KOPT-K1 (cell line): ENCODE measurements at regions not wholly inside any gene's neighbourhood (a gene's known extent, or its start where the extent isn't known, plus 50 kb on each side); places are given as distances from the start of the nearest gene placed in this dataset.

Experiments used
- H3K27ac ChIP-seq: fragments of 200-600 bp; sonication (generic); 2 replicates; pipeline ENCODE4 v1.5.1; 2016; ENCODE audit warnings: antibody characterized with exemption, mild to moderate bottlenecking, low read depth, low read length; ENCODE audit not compliant: poor library complexity, severe bottlenecking
- H3K36me3 ChIP-seq: fragments of 200-600 bp; sonication (generic); 2 replicates; pipeline ENCODE4 v1.5.1; 2017; ENCODE audit warnings: antibody characterized with exemption, mild to moderate bottlenecking, low read length, moderate library complexity; ENCODE audit not compliant: insufficient read depth
- H3K9me3 ChIP-seq: fragments of 200-600 bp; sonication (generic); 2 replicates; pipeline ENCODE4 v1.5.1; 2017; ENCODE audit warnings: antibody characterized with exemption, low read length, mild to moderate bottlenecking; ENCODE audit not compliant: insufficient read depth, poor library complexity, severe bottlenecking

DNA sequence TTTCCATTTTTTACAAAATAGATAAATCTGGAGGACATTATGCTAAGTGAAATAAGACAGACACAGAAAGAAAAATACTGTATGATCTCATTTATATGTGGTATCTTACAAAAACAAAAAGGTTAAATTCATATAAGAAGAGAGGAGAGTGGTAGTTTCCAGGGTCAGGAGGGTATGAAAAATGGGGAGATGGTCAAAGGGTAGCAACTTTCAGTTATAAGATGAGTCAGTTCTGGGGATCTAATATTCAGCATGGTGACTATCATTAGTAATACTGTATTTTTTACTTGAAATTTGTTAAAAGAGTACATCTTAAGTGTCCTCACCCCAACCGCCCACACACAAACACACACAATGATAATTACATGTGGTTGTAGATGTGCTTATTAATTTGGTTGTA is 1250.1 kb downstream of the SORCS1 start:
- Histone ChIP-seq H3K36me3 (no peaks in the 10 kb centered on the region), H3K9me3 (no peaks in the 10 kb centered on the region)

GRCh38 chr10:105908701-105909100 is 1255.8 kb downstream of the SORCS1 start:
- H3K27ac ChIP-seq: no peak overlapping the region
- no peaks in the 10 kb centered on the region for H3K36me3 ChIP-seq

More for the DNA sequence above, 1250.1 kb downstream of the SORCS1 start:
- no peak overlapping the region for H3K27ac ChIP-seq

GRCh38 chr10:105885495-105885894 is 1244.4 kb downstream of the SORCS3 start:
- no peaks in the 10 kb centered on the region for H3K36me3 ChIP-seq
- H3K9me3 ChIP-seq: no peaks in the 10 kb centered on the region

More at GRCh38 chr10:105908701-105909100, 1255.8 kb downstream of the SORCS1 start:
- no peaks in the 10 kb centered on the region for H3K9me3 ChIP-seq

DNA sequence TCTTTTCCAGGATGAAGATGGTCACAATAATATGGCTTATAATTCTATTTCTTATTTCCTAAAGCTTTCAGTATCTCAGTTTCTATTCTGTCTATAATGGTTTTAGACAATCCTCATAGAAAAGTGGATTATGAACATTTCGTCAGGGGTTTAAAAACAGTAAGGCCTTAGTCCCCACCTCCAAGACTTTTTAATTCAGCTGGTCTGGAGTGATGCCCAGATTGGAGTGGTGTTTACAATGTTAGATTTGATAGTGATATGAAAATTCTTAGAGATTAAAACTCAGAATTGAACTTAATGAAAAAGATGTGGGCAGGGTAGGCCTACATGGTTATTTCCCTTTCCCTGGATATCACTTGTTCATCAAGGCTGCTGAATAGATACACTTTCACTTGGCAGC is 1238.3 kb downstream of the SORCS3 start:
- Histone ChIP-seq H3K36me3 (no peaks in the 10 kb centered on the region), H3K9me3 (no peaks in the 10 kb centered on the region), H3K27ac (no peak overlapping the region)

More at GRCh38 chr10:105885495-105885894, 1244.4 kb downstream of the SORCS3 start:
- H3K27ac ChIP-seq: no peak overlapping the region

- no peaks in the 10 kb centered on the region for H3K36me3 ChIP-seq
- no peak overlapping the region for H3K27ac ChIP-seq
- no peaks in the 10 kb centered on the region for H3K9me3 ChIP-seq
Observed at GRCh38 chr10:105875050-105875449, 1234.0 kb downstream of the SORCS3 start.

DNA sequence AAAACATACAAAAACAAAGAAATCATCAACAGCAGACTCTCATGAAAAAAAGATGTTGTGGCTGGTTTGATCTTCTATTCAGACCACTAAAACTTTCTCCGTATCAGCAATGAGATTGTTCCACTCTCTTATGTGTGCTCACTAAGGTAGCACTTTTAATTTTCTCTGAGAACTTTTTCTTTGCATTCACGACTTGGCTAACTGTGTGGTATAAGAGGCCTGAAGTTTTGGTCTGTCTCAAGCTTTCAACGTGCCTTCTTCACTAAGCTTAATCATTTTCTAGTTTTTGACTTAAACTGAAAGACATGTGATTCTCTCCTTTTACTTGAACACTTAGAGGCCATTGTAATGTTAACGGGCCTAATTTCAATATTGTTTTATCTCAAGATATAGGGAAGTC is 1231.6 kb downstream of the SORCS3 start:
- Histone ChIP-seq H3K9me3 (no peaks in the 10 kb centered on the region), H3K27ac (no peak overlapping the region), H3K36me3 (no peaks in the 10 kb centered on the region)

- H3K36me3 ChIP-seq: no peaks in the 10 kb centered on the region
- H3K9me3 ChIP-seq: no peaks in the 10 kb centered on the region
- H3K27ac ChIP-seq: no peak overlapping the region
Observed at GRCh38 chr10:105868935-105869334, 1227.8 kb downstream of the SORCS3 start.

- Histone ChIP-seq H3K27ac (no peak overlapping the region), H3K36me3 (no peaks in the 10 kb centered on the region)
Observed at GRCh38 chr10:105864854-105865253, 1223.8 kb downstream of the SORCS3 start.

DNA sequence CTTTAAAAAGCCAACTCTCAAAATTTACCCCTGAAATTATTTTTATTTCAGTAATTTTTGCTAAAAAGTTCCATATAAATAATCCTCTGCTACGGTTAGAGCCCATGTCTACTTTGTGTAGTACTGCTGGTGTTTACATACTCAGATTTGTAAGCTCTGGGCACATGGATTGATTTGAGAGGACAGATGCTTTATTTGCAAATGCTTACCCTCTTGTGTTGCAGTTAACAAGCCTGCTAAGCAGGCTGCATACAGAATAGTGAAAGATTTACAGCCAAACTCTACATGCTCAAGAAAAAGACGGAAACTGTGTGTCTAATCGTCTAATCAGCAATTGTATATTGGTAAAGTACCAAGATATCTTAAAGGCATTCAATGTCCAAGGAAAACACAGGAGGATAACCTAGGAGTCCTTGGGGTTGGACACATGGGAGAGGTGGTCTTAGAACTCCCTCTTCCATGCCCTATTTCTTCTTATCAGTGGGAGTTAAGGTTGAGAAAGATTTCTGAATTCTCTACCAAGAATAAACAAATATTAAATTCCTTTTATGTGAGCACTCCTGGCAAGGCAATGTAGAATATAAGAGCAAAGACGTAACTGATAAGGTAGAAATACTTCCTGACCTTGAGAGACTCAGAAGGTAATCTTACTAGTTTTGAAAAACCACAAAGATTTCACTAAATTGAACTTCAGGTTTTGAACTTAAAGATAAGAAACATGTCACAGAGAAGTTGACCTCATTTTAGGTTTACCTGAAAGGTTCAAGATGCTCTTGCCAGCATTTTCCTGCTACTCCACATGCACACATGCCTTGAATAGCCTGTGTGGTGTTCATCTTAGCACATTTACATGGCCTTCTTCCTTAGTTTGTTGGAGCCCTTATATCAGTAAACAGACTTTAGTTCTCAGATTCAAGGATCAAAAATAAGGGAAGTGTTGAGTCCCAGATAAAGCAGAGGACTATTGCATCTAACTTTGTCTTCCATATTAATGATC is 1216.5 kb downstream of the SORCS3 start:
- no peaks in the 10 kb centered on the region for H3K36me3 ChIP-seq
- no peaks in the 10 kb centered on the region for H3K9me3 ChIP-seq
- H3K27ac ChIP-seq: no peak overlapping the region

More at GRCh38 chr10:105864854-105865253, 1223.8 kb downstream of the SORCS3 start:
- H3K9me3 ChIP-seq: no peaks in the 10 kb centered on the region

- Histone ChIP-seq H3K27ac (no peak overlapping the region), H3K36me3 (no peaks in the 10 kb centered on the region), H3K9me3 (no peaks in the 10 kb centered on the region)
Observed at GRCh38 chr10:105855791-105856190, 1214.7 kb downstream of the SORCS3 start.

- no peaks in the 10 kb centered on the region for H3K36me3 ChIP-seq
- H3K27ac ChIP-seq: no peak overlapping the region
- H3K9me3 ChIP-seq: no peaks in the 10 kb centered on the region
Observed at GRCh38 chr10:105844676-105845570, 1203.8 kb downstream of the SORCS3 start.

GRCh38 chr10:105844241-105844640 is 1203.2 kb downstream of the SORCS3 start:
- Histone ChIP-seq H3K9me3 (no peaks in the 10 kb centered on the region), H3K27ac (no peak overlapping the region), H3K36me3 (no peaks in the 10 kb centered on the region)

GRCh38 chr10:105843786-105844185 is 1202.7 kb downstream of the SORCS3 start:
- Histone ChIP-seq H3K36me3 (no peaks in the 10 kb centered on the region), H3K9me3 (no peaks in the 10 kb centered on the region), H3K27ac (no peak overlapping the region)

GRCh38 chr10:105840288-105840770 is 1199.2 kb downstream of the SORCS3 start:
- no peaks in the 10 kb centered on the region for H3K9me3 ChIP-seq
- no peak overlapping the region for H3K27ac ChIP-seq
- H3K36me3 ChIP-seq: no peaks in the 10 kb centered on the region

- Histone ChIP-seq H3K36me3 (no peaks in the 10 kb centered on the region), H3K27ac (peak overlapping the region; percentile 17), H3K9me3 (no peaks in the 10 kb centered on the region)
Observed at GRCh38 chr10:105838392-105838791, 1197.3 kb downstream of the SORCS3 start.
